Peyer's patch (tissue), 4 donors: ENCODE measurements at regions not wholly inside any gene's neighbourhood (a gene's known extent, or its start where the extent isn't known, plus 50 kb on each side); places are given as distances from the start of the nearest gene placed in this dataset.

Experiments used
- CTCF ChIP-seq, 6 experiments: fragments of 450-650 bp in 4 of 6; fragments of 200-600 bp in 2 of 6; sonication (generic) in 1 of 6; IDR thresholded peaks; one replicate each; pipeline ENCODE4 v1.5.1; 2017 to 2019; ENCODE audit warnings: antibody characterized with exemption in 6 of 6, mild to moderate bottlenecking in 3 of 6, moderate library complexity in 1 of 6
- POLR2A ChIP-seq, 2 donors: fragments of 450-650 bp; IDR thresholded peaks; one replicate each; pipeline ENCODE4 v1.5.1; 2017; ENCODE audit warnings: antibody characterized with exemption in 2 of 2, mild to moderate bottlenecking in 2 of 2, moderate library complexity in 2 of 2

- TF ChIP-seq CTCF (IDR thresholded peaks at IDR 0.05) (no peak), POLR2A (IDR thresholded peaks at IDR 0.05) (no peak)
Observed at GRCh38 chr1:147349533-147349932, 107.0 kb downstream of the CHD1L start.
